H4 (cell line): ENCODE measurements at regions not wholly inside any gene's neighbourhood (a gene's known extent, or its start where the extent isn't known, plus 50 kb on each side); places are given as distances from the start of the nearest gene placed in this dataset.
A peak's percentile ranks its signal among the peaks of the same experiment; 100 is the strongest.
"Not testable (repeated sequence)": the region's sequence is repeated elsewhere in the genome, so short reads cannot be mapped to it uniquely, and the experiment has no call there.

Experiments
- DNase-seq: peaks from one replicate; pipeline ENCODE4 v3.0.0-alpha.2; 2015; ENCODE audit warnings: low spot score

DNA sequence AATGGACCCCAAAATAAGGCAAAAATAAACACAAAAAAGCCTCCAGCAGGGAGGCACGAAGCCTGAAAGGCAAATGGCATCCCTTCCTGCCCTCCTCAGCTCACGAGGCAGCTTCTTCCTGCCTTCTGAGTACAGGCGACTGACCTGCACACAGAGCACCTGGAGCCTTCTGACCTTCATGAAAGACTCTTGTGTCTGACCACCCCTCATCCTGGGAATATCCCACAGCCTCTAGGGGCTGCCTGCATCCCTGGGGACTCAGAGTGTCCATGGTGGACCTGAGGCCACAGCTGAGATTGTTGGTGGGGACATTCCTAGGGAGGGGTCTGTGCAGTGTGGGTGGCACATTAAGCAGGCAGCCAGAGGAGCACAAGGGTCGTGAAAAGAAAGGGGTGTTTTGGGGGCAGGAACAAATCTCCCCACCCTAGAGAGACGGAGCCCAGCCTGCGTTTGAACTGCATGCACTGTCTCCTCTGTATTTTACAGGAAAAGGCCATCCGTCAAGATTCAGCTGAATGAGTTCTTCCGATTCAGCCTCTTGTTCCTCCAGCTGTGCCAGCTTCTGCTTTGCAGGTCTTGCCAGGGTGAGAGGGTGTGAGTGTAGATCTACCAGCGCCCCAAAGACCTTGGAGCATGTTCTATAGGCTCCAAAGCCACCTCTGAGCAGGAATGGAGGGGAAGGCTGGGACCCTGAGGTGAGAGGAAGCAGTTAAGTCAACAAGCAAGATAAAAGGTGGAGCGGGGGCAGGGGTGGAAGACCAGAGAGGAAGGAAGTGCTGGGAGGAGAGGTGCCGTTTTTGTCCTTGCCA, 80.4 kb upstream of the MEF2A start:
- DNase-seq = no peak

DNA sequence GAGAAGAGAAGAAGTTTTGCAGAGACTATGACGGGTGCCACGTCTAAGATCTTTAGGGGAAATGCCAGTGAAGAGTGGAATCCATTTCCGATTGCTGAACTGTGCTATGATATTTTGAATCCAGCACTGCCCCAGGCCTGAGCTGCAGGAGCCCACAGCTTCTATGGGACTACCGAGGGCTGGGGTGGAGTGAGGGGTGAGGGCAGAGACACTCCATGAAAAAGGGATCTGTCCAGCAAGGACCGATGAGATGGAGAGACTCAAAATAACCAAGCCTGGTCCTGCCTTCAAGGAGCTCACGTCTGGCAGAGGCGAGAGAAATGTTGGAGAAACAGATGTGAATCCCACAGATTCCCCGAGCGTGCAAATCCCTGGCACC, 79.8 kb upstream of the MEF2A start:
- DNase-seq = no peak

DNA sequence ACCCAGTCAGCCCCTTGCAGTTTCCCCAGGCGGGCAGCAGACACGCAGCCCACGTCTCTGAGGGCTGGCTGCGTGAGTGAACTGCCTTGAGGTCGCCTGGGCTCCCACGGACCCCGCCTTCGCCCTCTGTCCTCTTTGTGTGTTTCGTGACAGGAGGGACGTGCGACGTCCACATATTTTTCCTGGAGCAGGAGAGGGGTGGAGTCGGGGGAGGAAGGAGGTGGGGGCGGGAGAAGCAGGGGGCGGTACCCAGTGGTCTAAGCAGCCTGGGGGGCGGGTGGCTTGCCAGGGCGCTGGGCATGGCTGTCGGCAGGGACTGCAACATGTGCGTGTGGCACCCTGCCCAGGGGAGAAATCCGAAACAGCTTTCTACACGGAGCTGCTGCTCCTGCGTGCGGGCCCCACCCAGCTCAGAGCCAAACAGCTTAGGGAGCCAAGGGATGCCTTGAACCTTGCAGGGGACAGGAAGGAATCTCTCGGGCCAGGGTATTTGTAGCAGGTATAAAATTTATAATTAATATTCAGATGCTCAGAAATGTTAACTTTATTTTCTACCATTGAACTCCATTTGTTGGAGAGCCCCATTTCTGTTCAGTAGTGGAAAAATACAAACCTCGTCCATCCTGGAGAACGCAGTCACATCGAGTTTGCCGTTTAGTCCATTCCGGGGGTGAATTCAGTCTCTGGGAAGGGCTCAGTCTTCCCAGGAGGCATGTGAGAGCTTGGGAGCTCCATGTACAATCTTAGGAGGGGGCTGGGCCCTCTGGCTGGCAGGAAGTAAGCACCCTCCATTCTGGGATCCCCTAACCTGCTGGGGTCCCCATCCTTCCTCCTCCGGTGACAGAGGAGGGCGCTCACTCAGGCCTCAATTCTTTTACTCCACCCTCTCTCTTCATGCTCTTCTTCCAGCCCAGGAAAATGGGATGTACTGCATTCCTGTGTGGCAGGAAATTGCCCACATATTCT, 79.1 kb upstream of the MEF2A start:
- peak; percentile 95 for DNase-seq

DNA sequence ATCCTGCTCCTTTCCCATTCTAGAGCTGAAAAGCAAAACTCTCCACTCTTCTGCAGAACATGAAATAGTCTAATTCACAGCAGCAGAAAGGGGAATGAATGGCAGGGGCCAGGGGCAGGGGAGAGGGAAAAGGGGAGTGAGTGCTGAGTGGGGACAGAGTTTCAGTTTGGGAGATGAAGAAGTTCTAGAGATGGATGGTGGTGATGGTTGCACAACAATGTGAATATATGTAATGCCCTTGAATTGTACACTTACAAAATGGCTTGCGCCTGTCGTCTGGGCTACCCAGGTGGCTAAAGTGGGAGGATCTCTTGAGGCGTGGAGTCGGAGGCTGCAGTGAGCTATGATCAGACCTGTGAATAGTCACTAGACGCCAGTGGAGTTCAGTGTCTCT, 78.5 kb upstream of the MEF2A start:
- no peak for DNase-seq

DNA sequence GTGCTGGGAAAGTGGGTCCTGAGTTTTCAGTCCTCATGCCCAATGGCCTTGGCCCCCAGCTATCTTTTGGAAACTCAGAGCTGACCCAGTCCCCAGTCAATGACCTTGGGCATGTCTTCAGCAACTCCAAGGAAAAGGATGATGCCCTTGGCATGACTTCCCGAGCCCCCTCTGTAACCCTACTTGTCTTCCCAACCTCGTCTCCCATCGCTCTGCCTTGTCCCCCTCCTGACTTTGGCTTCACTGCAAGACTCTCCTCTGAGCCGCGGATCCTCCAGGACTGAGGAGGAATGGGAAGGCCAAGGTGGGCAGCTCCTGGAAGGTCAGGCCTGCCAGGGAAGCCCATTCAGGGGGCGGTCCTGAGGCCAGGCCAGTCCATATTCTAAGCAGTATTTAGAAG, 73.5 kb upstream of the MEF2A start:
- no peak for DNase-seq

DNA sequence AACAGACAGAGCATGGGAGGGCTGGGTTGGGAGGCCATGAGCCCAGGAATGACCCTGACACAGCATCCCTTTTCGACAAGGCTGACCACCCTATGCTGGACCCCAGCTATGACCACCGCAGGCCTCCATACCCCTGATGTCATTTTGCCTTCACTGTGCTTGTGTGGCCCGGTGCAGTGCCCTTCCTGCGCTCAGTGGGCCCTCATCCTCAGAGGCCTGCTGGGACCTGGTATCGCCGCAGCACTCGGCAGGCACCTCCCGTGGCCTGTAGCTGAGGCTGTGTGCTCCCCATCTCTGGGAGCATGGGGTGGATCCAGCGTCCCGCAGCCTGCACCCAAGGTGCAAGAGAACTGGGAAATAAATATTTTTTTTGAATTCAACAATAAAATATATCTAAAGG, 73.1 kb upstream of the MEF2A start:
- no peak for DNase-seq

DNA sequence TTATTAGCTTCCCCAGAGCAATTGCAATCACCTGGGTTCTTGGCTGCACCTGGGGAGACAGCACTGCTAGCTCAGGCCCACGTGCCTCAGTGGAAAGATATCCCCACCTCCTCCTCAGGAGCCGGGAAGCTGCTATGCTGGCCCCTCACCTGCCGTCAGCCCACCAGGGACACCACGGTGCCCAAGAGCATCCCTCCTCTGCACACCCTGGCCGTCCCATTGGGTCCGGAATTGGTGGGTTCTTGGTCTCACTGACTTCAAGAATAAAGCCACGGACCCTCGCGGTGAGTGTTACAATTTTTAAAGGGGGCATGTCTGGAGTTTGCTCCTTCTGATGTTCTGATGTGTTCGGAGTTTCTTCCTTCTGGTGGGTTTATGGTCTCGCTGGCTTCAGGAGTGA, 72.3 kb upstream of the MEF2A start:
- no peak for DNase-seq

DNA sequence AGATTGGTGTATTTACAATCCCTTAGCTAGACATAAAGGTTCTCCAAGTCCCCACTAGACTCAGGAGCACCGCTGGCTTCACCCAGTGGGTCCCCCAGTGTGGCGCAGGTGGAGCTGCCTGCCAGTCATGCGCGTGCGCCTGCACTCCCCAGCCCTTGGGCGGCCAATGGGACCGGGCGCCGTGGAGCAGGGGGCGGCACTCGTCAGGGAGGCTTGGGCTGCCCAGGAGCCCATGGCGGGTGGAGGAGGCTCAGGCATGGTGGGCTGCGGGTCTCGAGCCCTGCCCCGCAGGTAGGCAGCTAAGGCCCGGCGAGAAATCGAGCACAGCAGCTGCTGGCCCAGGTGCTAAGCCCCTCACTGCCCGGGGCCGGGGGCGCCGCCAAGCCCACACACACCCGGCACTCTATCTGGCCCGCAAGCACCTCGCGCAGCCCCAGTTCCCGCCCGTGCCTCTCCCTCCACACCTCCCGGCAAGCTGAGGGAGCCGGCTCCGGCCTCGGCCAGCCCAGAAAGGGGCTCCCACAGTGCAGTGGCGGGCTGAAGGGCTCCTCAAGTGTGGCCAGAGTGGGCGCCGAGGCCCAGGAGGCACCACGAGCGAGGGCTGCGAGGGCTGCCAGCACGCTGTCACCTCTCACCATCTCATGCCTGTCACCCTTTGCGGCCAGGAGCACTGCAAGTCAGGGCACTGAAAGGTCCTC, 71.1 kb upstream of the MEF2A start:
- DNase-seq = not testable (repeated sequence)

DNA sequence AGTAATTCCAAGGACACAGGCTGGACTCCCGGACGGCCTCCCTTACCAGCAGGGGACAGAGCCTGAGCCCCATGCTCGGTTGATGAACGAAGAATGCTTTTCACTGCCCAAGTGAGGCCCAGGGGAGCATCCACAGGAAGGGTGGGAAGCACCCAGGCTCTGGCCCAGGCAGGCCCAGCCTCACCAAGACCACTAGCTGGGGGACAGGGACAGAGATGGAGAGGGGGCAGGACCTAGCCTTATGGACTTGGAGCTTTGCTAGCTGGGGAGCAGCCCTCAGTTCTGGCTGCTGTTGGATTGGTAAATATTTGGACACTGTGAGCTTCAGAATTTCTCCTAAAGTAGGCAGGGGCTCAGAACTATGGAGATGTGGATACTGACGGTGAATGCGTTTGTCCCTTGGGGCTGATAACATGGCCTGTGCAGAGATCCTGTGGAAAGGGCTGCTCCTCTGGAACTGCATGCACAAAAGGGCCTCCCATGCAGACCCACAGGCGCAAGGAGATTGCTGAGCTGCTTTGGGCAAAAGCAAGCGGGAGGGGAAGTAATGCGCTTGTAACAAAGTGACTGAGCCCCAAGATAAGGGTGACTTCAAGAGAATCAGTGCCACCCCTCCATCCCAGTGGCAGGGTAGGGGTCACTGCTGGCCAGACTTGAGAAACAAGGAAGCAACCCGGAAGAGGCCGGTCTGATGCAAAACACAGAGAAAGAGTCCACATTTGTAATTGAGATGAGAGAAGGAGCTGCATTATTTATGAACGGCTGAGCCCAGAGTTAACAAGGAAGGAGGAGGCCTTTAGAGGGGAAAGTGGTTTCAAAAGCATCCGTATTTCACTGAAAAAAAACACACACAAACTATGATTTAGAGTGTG, 70.1 kb upstream of the MEF2A start:
- DNase-seq = no peak

DNA sequence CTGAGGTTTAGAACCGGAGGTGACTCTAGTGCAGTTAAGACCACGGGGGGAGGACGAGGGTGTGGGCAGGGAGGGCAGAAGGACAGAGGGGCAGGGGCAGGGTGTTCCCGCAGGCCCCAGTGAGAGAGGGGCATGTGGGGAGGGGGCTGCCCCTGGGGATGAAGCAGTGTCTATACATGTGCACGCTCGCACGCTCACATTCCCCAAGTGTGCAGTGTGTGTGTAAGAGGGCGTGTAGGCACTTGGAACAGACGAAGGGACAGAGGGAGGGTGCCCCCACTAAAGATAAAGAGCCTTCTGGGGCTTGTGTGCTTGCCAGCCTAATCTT, 69.5 kb upstream of the MEF2A start:
- DNase-seq = no peak

DNA sequence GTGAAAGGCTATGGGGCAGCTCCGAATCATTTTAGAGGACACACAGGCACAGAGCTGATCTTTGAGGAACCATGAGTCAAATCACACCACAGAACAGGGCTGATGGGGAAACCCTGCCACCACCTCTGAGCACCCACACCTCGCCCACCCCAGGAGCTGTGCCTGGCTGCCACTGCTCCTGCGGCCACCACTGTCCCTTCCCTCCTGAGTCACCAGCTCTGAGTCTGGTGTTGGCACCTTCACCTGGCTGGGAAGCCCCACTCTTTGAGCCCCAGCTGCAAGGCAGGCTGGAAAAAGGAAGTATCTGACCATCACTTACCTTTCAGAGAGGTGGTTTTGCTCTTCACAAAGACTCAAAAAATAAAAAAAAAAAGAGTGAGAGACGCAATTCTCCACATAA, 63.6 kb upstream of the MEF2A start:
- no peak for DNase-seq

DNA sequence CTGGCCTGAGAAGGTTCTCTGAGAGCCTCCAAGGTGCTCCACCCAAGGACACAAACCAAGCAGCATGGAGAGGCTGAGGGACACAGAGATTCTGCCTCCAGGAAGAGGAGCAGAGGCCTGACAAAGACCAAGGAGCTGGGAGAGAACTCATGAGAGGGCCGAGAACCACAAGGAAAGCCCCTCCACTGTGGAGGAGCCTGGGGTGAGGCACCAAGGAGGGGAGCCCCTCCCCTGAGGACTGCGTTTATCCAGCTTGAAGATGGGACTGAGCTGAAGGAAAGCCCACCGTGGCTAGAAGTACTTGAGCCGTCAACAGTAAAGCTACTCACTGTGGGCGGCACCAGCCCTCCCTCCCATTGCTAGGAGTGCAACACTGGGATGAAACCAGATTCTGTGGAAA, 63.1 kb upstream of the MEF2A start:
- no peak for DNase-seq

DNA sequence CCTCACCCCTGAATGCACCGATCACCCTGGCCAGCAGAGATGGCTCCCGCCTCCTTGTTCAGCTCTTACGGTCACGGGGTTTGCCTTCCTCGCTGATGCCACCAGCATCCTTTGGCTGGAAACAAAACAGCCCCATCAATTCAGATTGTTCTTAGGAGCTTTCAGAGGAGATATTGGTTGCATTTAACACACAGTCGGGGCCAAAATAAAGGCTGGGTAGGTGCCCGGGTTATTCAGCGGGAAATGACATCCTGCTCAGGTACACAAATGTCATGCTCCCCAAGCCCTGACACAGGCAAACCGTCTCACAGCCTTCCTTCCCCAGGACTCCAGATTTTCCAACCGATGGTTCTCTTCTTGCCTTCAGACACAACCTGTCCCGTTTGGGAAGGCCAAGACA, 62.4 kb upstream of the MEF2A start:
- no peak for DNase-seq

DNA sequence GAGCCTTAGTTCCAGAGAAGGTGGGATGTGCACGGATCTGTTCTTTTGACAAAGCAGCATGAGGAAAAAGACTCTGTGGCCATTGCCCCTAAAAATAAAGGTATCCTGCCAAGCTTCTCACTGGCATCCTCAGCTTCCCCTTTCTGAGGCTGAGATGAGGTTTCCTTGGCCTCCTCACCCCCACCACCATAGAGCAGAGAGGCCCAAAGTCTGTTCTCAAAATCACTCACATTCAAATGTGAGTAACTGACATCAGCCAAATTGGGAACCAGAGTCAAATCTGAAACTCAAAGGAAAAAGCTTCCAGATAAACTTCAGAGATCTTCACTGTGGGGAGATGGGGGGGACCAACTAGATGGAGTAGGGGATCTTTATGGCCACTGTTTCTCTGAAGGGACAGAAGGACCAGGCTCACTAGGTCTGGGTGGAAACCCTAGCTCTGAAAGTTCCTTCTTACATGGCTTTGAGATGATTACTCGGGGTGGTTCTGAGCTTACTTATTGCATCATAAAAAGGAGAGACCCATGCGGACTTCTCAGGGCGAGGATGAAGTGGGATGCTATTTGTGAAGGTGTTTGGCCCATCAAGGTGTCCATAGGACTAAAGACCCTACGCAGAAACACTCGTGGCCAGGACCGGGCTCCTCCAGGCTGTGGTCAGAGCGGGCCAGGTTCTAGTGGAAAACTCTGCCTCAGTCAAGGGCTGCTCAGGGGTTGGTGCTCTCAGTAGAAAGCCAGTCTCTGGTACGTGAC, 61.5 kb upstream of the MEF2A start:
- DNase-seq = no peak

DNA sequence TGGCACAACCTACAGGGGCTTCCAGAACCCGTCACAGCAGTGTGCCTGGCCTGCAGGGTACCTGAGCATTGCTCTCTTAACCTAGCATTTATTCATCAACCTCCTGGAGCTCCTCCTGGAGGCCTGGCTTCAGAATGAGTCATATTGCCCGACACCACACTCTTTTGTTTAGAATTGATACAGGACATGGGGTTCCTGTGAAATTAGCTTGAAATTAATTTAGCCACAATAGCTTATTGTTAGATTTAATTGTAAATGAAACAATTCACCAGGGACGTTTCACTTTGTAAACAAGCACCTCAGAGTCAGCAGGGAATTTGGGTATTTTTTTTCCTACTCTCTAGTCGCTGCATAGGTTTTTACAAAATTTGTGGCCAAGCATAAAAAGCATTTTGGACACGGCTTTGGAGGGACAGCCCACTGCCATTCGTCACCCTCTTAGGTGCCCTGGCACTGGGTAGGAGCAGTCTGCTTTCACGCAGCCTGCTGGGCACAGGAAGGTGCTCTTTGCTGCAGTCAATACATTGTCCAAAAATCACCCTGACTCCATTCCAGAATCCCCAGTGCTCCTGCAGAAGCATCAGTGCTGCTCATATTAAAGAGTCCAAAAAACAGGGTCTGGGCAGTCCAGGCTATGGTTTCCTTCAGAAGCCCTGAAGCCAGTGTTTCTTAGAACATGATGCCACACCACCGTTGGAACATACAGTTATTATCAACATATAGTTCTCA, 60.8 kb upstream of the MEF2A start:
- peak; percentile 50 for DNase-seq

DNA sequence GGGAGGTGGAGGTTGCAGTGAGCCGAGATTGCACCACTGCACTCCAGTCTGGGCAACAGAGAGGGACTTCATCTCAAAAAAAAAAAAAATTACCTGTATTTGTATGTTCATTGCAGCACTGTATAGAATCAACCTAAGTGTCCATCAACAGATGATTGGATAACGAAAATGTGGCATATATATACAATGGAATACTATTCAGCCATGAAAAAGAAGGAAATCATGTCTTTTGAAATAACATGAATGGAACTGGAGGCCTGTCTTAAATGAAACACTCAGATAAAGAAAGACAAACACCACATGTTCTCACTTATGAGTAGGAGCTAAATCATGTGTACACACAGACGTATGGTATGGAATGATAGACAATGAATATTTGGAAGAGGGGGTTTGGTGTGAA, 59.4 kb upstream of the MEF2A start:
- DNase-seq = no peak

DNA sequence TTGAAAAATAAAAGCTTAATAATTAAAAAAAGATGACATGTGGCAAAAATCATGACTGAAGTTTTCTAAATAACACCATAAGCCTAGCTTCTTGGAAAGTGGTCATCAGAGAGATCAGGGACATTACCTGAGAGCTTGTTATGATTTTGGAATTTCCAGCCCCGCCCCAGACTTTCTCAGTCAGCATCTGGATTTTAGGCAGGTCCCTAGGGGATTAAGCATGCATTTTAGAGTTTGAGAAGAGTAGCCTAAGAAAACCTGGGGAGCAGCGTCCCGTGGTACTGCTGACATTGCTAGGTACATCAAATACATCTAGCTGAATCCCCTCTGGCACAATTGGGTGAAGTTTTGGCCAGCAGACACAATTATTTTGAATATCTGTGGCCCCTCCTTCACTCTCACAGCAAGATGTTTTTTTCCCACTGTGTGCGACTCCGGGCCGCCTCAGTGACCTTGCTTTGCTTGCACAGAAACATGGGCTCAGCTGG, 58.7 kb upstream of the MEF2A start:
- no peak for DNase-seq

DNA sequence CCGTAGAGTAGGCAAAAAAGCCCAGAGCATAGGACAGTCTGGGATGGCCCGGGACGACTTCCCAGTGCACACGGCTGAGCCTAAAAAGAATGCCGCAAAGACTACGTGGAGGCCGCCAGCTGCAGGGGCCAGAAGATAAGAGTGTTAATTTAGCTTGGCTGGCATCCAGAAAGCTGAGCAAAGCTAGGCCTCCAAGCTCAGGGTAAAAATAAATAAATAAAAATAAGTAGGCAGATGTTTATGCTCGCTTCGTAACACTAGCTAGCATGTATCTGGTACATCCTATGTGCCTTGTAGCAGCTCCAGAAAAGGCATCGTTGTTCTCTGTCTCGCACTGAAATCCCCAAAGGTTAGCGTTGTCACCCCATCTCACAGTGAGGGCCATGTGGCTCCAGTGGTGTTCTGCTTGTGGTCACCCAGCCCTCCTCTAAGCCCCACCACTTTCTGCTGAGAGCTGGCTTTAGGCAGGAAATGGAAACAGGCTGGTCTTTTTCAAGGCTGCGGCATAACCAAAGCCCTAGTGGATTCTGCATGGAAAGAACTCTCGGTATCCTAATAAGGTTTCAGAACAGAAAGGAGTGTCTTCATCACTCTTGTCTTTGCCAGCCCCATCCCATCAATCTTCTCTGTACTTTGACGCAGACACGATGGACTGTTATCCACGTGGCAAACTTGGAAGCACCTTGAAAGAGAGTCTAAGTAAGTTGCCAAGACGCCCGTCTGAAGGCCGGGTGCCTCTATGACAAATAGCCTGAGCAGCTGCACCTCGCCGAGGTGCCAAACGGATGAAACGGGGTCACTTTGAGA, 58.1 kb upstream of the MEF2A start:
- DNase-seq = peak; percentile 77

DNA sequence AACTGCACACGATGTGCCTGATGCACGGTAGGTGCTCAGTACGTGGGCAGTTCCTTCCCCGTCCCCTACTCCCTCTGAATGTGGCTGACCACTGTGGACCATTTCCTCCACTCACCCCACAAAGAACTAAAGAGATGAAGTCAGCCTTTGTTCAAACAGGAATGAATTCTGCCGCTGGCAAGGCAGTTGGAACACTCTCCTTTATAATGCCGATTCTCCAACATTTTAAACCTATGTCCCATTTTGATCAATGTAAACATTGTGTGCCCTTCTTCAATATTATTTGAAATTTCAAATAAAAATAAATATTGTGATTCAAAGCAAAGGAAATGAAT, 57.5 kb upstream of the MEF2A start:
- DNase-seq = no peak
